Epithelial cell of esophagus (primary cell): ENCODE measurements at regions not wholly inside any gene's neighbourhood (a gene's known extent, or its start where the extent isn't known, plus 50 kb on each side); places are given as distances from the start of the nearest gene placed in this dataset.
A peak's percentile ranks its signal among the peaks of the same experiment; 100 is the strongest.
"Not testable (repeated sequence)": the region's sequence is repeated elsewhere in the genome, so short reads cannot be mapped to it uniquely, and the experiment has no call there.

ENCODE experiments used
- DNase-seq: peaks from one replicate; pipeline ENCODE4 v3.0.0; 2010; ENCODE audit warnings: low read depth
- H3K4me3 ChIP-seq: 2 replicates; pipeline ENCODE4 v1.5.1; 2011; ENCODE audit warnings: mild to moderate bottlenecking, low read length, control low read depth
- CTCF ChIP-seq: IDR thresholded peaks from 2 replicates; pipeline ENCODE4 v1.5.1; 2011; ENCODE audit warnings: low read depth, mild to moderate bottlenecking, low read length, control low read depth, inconsistent platforms; ENCODE audit not compliant: insufficient read depth; ENCODE audit errors: missing control alignments

DNA sequence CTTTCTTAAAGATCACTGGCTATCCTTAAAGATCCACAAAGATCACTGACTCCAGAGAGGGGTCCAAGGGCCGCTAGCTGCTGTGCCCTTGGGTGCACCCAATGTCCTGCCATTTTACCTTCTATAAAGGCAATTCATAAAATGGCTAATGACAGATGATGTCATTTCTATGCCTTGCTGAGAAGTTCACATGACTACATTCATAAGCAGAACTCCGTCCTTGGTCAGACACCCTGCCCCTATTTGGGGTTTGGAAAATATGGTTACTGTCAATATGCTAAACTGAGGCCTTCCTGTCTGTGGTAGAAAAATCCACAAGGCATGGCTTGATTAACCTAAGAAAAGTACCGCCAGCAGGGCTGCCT is 60.9 kb upstream of the BMAL1 start:
- TF ChIP-seq CTCF = no peak
- DNase-seq = no peak
- H3K4me3 ChIP-seq = no peak overlapping the region

DNA sequence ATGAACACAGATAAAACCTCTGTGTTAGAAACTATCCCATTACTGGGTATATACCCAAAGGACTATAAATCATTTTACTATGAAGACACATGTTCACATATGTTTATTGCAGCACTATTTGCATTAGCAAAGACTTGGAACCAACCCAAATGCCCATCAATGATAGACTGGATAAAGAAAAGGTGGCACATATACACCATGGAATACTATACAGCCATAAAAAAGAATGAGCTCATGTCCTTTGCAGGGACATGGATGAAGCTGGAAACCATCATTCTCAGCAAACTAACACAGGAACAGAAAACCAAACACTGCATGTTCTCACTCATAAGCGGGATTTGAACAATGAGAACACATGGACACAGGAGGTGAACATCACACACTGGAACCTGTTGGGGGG is 58.9 kb upstream of the BMAL1 start:
- not testable (repeated sequence) for H3K4me3 ChIP-seq, DNase-seq

- DNase-seq = no peak
- TF ChIP-seq CTCF = no peak
- no peak overlapping the region for H3K4me3 ChIP-seq
Observed at GRCh38 chr11:13220148-13220547, 57.4 kb upstream of the BMAL1 start.

DNA sequence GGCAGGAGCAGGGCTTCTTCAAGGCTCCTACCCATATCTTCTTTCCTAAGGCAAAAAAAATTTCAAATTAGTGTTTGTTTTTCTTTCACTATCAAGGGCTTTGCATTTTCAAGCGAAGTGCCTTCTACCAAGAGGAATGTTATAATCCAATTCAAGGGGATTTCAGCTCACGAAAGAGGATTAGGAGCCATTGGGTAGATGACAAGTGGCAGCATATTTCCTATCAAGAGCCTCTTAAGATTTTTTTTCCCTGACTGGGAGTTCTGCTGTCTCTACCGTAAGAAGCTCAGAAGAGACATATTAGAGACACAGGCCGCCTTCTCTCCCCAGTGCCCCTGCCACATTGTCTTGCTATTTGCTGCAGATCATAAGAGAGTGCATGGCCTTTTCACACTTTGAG is 55.9 kb upstream of the BMAL1 start:
- no peak for TF ChIP-seq CTCF
- no peak for DNase-seq
- H3K4me3 ChIP-seq = no peak overlapping the region

GRCh38 chr11:13222285-13222684 is 55.3 kb upstream of the BMAL1 start:
- peak; percentile 78 for DNase-seq
- TF ChIP-seq CTCF = no peak
- no peak overlapping the region for H3K4me3 ChIP-seq

DNA sequence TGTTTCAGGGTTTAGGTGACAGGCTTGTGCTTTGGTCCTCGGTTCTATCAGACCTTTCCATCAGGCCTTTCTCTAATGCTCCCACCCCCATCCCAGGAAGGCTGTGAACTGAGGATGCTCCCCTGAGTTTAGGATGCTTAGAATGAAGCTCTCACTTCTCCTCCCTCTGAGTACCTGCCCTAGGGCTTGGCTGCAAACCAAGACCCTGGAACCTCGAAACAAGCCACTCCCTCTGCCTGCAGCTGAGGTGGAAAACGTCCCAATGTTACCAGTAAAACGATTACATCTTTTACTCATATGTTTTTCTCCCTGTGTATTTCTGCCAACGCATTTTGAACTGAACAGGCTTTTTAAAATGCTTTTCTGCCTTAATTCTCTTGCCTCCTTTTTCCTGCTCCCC is 54.5 kb upstream of the BMAL1 start:
- peak; percentile 25 for DNase-seq
- no peak for TF ChIP-seq CTCF
- H3K4me3 ChIP-seq = no peak overlapping the region

- no peak for TF ChIP-seq CTCF
- no peak overlapping the region for H3K4me3 ChIP-seq
- DNase-seq = peak; percentile 77
Observed at GRCh38 chr11:13224324-13224723, 53.3 kb upstream of the BMAL1 start.
